Fibroblast of pulmonary artery (primary cell): ENCODE measurements at regions not wholly inside any gene's neighbourhood (a gene's known extent, or its start where the extent isn't known, plus 50 kb on each side); places are given as distances from the start of the nearest gene placed in this dataset.

Experiments used
- DNase-seq: peaks from one replicate; pipeline ENCODE4 v3.0.0-alpha.2; 2010; ENCODE audit warnings: low read depth
- H3K4me3 ChIP-seq: replicated peaks from 2 replicates; pipeline ENCODE4 v1.5.1; 2011; ENCODE audit warnings: low read depth, mild to moderate bottlenecking, control low read depth, low read length, moderate library complexity
- TF ChIP-seq, protein P1 (sequence below): IDR thresholded peaks from 2 replicates; pipeline ENCODE4 v1.5.1; 2011; ENCODE audit warnings: mild to moderate bottlenecking, control low read depth, low read length, inconsistent platforms; ENCODE audit errors: missing control alignments

DNA sequence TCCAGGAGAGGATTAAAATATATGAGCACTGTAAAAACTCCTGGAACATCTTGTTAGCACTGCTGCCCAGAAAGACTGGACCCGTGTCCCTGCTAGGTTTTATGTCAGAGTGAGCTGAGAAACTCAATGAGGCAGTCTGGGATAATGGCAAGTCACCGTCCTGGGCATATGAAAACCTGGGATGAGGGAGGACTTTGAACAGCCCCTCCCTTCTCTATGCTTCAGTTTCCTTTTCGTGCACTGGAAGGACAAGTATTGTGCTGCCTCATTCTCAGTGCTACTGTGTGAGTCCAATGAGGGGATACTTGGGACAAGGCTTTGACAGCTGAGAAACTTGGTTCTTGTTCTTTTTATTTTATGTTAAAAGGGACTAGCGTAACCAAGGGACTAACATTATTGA is 143.0 kb upstream of the SHB start:
- no peak overlapping the region for H3K4me3 ChIP-seq
- TF ChIP-seq, protein P1, sequence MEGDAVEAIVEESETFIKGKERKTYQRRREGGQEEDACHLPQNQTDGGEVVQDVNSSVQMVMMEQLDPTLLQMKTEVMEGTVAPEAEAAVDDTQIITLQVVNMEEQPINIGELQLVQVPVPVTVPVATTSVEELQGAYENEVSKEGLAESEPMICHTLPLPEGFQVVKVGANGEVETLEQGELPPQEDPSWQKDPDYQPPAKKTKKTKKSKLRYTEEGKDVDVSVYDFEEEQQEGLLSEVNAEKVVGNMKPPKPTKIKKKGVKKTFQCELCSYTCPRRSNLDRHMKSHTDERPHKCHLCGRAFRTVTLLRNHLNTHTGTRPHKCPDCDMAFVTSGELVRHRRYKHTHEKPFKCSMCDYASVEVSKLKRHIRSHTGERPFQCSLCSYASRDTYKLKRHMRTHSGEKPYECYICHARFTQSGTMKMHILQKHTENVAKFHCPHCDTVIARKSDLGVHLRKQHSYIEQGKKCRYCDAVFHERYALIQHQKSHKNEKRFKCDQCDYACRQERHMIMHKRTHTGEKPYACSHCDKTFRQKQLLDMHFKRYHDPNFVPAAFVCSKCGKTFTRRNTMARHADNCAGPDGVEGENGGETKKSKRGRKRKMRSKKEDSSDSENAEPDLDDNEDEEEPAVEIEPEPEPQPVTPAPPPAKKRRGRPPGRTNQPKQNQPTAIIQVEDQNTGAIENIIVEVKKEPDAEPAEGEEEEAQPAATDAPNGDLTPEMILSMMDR, result no peak
- no peak for DNase-seq

DNA sequence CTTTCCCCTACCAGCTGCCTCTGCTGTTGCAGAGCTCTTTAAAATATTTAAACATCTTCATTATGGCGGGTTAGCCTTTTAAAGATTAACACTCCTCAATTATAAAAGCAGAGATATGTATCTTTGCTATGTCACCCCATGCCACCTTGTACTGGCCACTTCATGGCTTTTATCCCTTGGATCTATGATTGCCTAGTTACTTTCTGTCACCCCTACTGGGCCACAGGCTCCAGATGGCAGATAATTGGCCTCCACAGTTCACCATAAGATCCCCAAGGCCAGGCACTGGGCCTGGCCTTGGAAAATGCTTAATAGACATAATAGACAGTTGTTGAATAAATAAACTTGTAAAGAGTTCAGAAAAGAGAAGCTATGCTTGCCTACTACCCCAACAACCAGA is 142.0 kb upstream of the SHB start:
- H3K4me3 ChIP-seq, result no peak overlapping the region
- DNase-seq, result no peak
- TF ChIP-seq, protein P1, result no peak

- TF ChIP-seq, protein P1, result no peak
- H3K4me3 ChIP-seq, result no peak overlapping the region
- DNase-seq, result no peak
These were observed 139.3 kb upstream of the SHB start for GRCh38 chr9:38208206-38208901.

GRCh38 chr9:38207247-38207778 is 138.3 kb upstream of the SHB start:
- no peak overlapping the region for H3K4me3 ChIP-seq
- DNase-seq, result no peak
- TF ChIP-seq, protein P1, result no peak

- no peak overlapping the region for H3K4me3 ChIP-seq
- TF ChIP-seq, protein P1, result no peak
- no peak for DNase-seq
These were observed 136.3 kb upstream of the SHB start for GRCh38 chr9:38205279-38205678.

GRCh38 chr9:38202336-38202938 is 133.4 kb upstream of the SHB start:
- TF ChIP-seq, protein P1, result no peak
- no peak for DNase-seq
- no peak overlapping the region for H3K4me3 ChIP-seq
